ENCODE measurements at regions not wholly inside any gene's neighbourhood (a gene's known extent, or its start where the extent isn't known, plus 50 kb on each side); places are given as distances from the start of the nearest gene placed in this dataset.

DNA sequence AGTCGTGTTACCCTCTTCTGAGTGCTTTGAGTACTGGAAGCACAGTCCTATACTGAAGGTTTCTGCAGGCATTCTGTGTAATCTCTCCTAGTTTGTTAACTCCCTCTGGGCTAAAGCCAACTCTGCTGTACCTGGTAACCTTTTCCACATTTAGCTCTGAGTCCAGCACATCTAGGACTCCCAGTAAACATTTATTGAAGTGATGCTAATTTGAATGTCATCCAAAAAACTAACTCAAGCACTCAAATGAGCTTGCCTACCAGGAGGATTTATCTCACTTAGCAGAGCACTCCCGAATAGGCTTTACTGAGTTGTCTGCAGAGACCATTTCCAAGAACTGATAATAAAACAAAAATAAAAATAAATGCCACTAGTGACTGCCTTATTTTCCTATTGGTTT is 79.5 kb upstream of the NFIB start:
- no peak for DNase-seq (ENCODE audit: low spot score)

- no peak for DNase-seq (ENCODE audit: low spot score)
Measured at GRCh38 chr9:14391620-14392019, 77.7 kb upstream of the NFIB start.

GRCh38 chr9:14389657-14390056 is 75.7 kb upstream of the NFIB start:
- no peak for DNase-seq (ENCODE audit: low spot score)

DNA sequence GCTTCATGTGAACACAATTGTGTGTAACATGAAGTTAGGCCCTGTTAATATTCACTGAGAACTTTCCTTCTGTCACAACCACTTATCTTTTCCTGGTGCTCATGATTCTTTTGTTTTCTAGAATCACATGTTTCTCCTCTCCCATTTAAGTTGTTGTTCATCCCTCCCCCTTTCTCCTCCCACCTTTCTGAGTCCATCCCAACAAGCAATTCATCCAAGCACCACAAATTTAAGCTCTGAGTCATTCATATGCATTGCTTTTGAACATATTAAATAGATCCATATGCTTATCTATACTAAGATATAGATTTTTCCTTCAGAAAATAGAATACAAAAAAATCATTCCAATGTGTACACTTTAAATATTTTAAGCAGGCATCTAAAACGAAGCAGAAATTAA is 75.2 kb upstream of the NFIB start:
- DNase-seq (ENCODE audit: low spot score), result no peak

DNA sequence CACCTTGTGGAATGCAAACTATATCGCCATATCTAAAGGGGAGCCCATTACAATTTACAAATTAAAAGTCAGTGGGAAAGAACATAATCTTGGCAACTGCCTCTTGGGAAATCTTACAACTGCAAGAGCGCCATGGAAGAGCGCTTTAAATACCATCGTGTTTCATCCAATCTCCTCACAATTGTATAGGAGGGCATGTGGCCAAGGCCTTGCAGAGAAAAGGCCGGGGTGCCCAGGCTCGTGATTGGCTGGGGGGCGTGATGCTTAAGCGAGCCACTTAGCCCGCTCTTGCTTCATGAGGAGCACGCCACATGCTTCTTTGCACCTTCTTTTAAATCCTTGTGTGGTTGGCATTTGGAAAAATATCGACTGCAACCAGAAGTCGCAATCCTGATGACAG is 69.8 kb upstream of the NFIB start:
- no peak for DNase-seq (ENCODE audit: low spot score)

DNA sequence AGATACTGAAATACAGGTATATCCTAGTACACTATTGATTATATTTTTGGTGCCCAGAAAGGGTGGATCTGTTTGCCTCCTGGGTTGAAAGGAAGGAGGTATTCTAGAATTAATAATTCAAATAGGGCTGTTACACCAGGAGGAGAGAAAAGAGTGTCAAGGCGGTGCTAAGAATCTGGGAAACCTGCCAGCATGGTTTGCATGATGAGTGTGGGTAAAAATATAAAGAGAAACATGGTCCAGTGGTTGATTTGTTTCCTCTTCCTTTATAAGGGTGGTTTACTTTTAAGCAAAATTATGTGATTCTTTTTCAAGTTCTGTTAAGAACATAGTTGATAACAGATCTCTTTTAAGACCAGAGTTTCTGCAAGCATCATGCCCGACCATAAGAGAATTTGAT is 69.4 kb upstream of the NFIB start:
- DNase-seq (ENCODE audit: low spot score), result no peak

GRCh38 chr9:14380061-14380836 is 66.3 kb upstream of the NFIB start:
- DNase-seq (ENCODE audit: low spot score), result no peak

DNA sequence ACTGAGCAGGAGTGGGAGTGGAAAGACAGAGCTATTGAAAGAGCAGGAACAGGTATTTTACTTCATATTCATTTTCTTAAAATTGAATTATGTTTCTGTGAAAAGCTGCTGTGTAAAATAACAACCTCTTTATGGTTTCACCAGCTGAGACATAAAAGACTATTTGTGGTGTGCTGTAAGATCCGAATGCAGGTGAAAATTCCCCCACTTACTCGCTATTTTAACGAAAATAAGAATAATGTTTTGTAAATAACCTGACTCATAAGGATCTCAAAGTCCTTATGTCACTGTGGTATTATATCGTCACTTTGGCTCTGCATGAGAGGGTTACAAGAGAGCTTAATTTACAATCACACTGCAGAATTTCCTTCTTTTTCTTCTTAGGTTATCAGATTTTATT is 65.3 kb upstream of the NFIB start:
- no peak for DNase-seq (ENCODE audit: low spot score)

GRCh38 chr9:14373706-14374105 is 59.8 kb upstream of the NFIB start:
- no peak for DNase-seq (ENCODE audit: low spot score)

DNA sequence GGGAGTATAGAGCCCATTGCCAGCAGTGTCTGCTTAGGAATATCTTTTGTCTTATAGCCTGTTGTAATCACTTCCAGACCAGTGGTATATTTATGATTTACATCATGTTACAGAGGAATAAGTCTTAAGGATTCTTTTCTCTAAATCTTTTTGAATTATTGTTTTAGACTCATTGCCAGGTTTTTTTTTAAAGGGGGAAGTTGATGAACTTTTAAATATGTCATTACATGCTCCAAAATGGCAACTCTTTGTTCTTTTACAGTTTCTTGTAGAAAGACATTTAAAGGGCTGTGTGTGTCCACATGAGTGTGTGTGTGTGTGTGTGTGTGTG is 59.4 kb upstream of the NFIB start:
- no peak for DNase-seq (ENCODE audit: low spot score)

DNA sequence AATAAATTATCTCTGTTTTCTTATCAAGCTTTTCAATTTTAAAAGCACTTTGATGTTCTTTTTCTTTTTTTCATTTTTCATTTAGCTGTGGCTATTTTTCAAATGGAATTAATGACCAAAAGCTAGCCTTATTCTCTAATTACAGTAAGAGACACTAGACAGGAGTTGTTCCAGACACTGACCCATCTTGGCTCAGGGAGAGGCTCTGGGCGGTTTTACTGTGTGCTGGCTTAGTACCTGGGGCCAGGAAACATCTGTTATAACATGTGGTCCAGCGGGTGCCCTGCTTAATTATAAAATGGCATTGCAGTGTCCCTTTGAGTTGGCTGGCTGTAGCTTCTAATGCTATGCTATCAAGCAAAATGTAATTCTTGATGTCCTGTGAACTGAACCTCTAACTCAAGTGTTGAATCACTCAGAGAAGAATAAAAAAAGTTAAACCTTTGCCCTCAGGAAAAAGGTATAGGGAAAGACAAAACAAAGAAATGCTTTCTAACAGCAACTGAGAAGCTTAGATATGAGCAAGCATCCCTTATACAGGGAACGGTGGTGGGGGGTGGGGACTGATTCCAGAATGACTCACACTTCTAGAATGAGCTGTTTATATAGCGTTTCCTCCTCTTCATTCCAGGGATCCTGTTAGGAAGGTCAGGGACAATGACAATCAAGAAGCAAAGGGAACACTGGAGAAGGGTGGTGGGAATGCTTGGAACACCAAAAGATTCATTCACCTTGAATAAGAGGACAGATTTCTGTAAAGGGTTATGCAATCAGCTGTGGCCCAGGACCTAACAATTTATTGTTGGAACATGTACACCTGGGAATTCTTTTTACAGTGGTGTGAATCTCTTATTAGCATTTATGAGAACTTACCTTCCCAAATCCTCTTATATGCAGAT is 58.7 kb upstream of the NFIB start:
- DNase-seq (ENCODE audit: low spot score), result no peak

GRCh38 chr9:14369011-14369410 is 55.1 kb upstream of the NFIB start:
- no peak for DNase-seq (ENCODE audit: low spot score)

GRCh38 chr9:14366076-14366475 is 52.1 kb upstream of the NFIB start:
- DNase-seq (ENCODE audit: low spot score), result no peak

DNA sequence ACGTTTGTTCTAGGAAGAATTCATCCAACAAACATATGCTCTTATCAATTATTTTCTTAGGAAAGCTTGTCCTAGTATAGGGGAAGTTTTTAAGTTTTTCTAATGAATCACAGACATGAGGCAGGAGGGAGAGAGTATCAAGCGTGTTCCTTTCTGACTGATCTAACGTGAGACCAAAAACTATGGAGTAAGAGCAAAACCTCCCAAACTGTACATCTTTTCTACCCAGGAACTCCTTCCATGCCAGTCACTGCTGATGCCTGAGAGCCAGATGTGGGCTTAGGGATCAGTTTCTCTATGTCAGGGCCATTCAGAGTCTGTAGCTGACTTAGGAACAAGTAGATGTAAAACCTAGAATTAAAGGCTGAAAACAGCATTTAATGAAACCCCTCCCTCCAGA is 51.7 kb upstream of the NFIB start:
- DNase-seq (ENCODE audit: low spot score), result no peak
